Ishikawa (cell line): ENCODE measurements at regions not wholly inside any gene's neighbourhood (a gene's known extent, or its start where the extent isn't known, plus 50 kb on each side); places are given as distances from the start of the nearest gene placed in this dataset.

Source experiments
- CEBPB ChIP-seq: IDR thresholded peaks from 2 replicates; pipeline ENCODE4 v1.6.1; 2012
- CREB1 ChIP-seq: IDR thresholded peaks from 2 replicates; pipeline ENCODE4 v1.6.1; 2012; ENCODE audit warnings: low read depth
- EGR1 ChIP-seq: IDR thresholded peaks from 2 replicates; pipeline ENCODE4 v1.6.1; 2012
- EP300 ChIP-seq: IDR thresholded peaks from 2 replicates; pipeline ENCODE4 v1.6.1; 2012; ENCODE audit warnings: borderline replicate concordance
- FOXM1 ChIP-seq: IDR thresholded peaks from 2 replicates; pipeline ENCODE4 v1.6.1; 2012; ENCODE audit warnings: low read depth, borderline replicate concordance
- NFIC ChIP-seq: IDR thresholded peaks from 2 replicates; pipeline ENCODE4 v1.6.1; 2012
- RAD21 ChIP-seq: IDR thresholded peaks from 2 replicates; pipeline ENCODE4 v1.6.1; 2012; ENCODE audit warnings: low read depth
- REST ChIP-seq: IDR thresholded peaks from 2 replicates; pipeline ENCODE4 v1.6.1; 2012; ENCODE audit warnings: low read depth, mild to moderate bottlenecking
- TAF1 ChIP-seq: IDR thresholded peaks from 2 replicates; pipeline ENCODE4 v1.6.1; 2012; ENCODE audit warnings: low read depth, mild to moderate bottlenecking
- TCF12 ChIP-seq: IDR thresholded peaks from 2 replicates; pipeline ENCODE4 v1.6.1; 2012; ENCODE audit warnings: low read depth
- TEAD4 ChIP-seq: IDR thresholded peaks from 2 replicates; pipeline ENCODE4 v1.6.1; 2012
- USF1 ChIP-seq: IDR thresholded peaks from 2 replicates; pipeline ENCODE4 v1.6.1; 2012
- YY1 ChIP-seq: IDR thresholded peaks from 2 replicates; pipeline ENCODE4 v1.6.1; 2012; ENCODE audit warnings: low read depth
- ZBTB7A ChIP-seq: IDR thresholded peaks from 2 replicates; pipeline ENCODE4 v1.6.1; 2012; ENCODE audit warnings: low read depth
- TF ChIP-seq, protein P1 (sequence below): IDR thresholded peaks from 2 replicates; pipeline ENCODE4 v1.6.1; 2012

DNA sequence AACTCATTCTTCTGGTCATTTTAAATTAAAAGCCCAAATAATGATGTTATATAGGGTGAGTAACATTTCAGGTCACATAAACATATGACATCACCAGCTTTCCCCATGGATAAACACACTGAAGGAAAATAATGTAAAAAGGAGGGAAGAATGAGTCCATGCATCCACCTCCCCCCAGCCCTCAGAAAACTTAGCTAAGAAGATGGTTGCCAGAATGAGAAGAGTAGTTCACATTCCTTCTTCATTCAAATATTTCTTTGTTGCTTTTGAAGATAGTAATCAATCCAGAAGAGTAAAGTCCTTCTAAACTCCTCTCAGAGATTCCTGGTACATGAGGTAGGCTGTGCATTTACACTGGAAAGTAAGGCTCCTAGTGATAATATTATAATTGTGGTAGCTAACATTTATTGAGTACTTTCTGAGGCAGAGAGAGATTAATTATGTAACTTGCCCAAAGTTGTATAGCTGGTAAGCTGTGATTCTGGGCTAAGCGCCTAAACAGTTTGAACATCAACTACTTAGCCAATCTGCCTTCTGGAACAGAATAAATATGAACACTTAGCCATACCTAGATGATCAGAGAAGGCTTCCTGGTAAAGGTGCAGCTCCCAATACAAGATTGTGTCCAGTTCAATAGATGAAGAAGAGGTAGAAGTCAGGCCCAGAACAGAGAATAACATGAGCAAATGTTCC, 256.7 kb upstream of the FN1 start:
- TF ChIP-seq TCF12 = no peak
- TF ChIP-seq ZBTB7A = no peak
- no peak for TF ChIP-seq FOXM1
- TF ChIP-seq CEBPB = no peak
- TF ChIP-seq EP300 = no peak
- TF ChIP-seq, protein P1, sequence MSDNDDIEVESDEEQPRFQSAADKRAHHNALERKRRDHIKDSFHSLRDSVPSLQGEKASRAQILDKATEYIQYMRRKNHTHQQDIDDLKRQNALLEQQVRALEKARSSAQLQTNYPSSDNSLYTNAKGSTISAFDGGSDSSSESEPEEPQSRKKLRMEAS = no peak
- TF ChIP-seq RAD21 = no peak
- no peak for TF ChIP-seq NFIC
- TF ChIP-seq EGR1 = no peak
- TF ChIP-seq TEAD4 = no peak
- no peak for TF ChIP-seq CREB1
- no peak for TF ChIP-seq USF1
- TF ChIP-seq YY1 = no peak
- no peak for TF ChIP-seq TAF1
- no peak for TF ChIP-seq REST

GRCh38 chr2:215691346-215691745, 255.5 kb upstream of the FN1 start:
- TF ChIP-seq USF1 (no peak), TAF1 (no peak), ZBTB7A (no peak), NFIC (no peak), FOXM1 (no peak), RAD21 (no peak), CEBPB (no peak), CREB1 (no peak), REST (no peak), EGR1 (no peak), TEAD4 (no peak), TCF12 (no peak), EP300 (no peak), YY1 (no peak)
- TF ChIP-seq, protein P1 = no peak

DNA sequence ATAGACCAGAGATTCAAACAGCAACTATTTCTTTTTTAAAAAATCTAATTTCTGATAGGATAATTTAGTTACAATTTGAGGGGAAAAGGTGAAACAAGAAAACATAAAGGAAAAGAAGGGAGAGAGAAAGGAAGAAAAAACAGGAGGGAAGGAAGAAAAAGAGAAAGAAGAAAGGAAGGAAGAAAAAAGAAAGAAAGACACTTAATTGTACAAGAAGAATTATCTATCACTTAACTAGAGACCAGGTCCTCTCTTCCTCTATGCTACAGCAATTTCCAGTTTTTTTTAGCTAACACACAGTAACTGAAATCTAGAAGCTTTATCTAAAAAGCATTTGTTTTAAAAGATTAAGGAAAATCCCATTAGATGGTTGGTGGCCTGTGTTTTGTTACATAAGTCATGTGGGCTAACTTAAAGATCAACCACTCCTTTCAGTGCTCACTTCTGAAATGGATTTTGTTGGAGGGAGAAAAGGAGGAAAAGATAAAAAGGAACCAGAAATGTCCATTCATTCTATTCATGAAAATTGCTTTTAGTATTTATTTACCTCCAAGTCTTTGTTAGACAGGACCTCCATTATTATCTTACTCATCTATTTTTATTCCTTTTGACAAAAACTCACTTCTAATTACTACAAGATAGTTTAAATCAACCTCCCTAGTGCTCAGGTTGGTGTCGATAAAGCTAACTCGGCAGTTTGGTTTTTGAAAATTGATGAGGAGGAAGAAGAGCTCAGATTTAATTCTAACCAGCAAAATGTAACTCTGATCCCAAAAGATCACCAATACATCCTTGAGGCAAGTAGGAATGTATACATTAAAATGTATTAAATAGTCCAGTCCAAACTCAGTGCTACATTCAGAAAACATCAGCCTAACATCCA, 251.5 kb upstream of the FN1 start:
- TF ChIP-seq CEBPB (no peak), USF1 (no peak), NFIC (no peak), ZBTB7A (no peak), REST (no peak), TAF1 (no peak), RAD21 (no peak), TEAD4 (no peak), EP300 (no peak), CREB1 (no peak), YY1 (no peak), TCF12 (no peak), FOXM1 (no peak)
- TF ChIP-seq, protein P1 = no peak
